ENCODE measurements at regions not wholly inside any gene's neighbourhood (a gene's known extent, or its start where the extent isn't known, plus 50 kb on each side); places are given as distances from the start of the nearest gene placed in this dataset.
A peak's percentile ranks its signal among the peaks of the same experiment; 100 is the strongest.

DNA sequence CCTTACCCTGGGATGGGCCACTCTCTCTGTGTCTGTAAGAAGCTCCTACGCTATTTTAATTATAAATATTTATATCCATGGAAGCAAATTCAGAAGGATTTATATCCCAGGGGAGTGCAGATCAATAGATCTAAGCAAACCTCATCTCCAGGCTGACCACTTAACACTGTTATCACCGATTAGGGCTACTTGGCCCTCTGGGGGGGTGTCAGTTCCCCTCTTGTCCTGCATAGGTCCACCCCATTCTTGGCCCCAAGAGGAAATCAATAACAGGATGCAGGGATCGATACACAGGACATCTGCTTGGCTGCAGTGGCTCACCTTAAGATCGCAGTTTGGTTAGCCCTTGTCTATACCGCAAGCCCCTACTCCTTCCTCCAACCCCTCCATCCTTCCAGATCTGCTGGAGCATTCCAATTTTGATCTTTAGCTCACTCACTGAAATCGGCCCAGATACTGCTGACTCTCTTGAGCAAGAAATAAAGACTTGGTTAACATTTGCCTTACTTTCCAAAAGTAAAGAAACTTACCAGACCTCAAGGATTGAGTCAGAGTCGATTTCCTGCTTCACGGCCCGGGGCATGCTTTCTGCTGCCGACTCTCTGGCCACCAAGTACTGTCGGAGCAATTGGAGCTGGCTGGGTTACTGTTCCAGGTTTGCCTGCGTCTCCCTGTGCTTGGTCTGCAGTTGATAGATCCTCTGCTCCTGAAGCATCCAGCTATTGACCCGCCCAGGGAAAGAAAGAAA is 112.3 kb upstream of the PMFBP1 start:
- Histone ChIP-seq H3K79me2 (ENCODE audit: control insufficient read depth in 1 of 2, insufficient read depth in 2 of 2, low read length in 2 of 2) (no peaks in the 10 kb centered on the region), H3K14ac (ENCODE audit: insufficient read length) (no peak overlapping the region), H3K18ac (ENCODE audit: extremely low read depth, low read length) (no peak overlapping the region; the same call in 1 of the 2 replicates), H3K23me2 (ENCODE audit: low read depth, low read length) (no peaks in the 10 kb centered on the region), H4K20me1 (replicated peaks in 1 of 2; ENCODE audit: control insufficient read depth in 1 of 2, insufficient read depth in 2 of 2, low read length in 2 of 2) (no peaks in the 10 kb centered on the region), H4K5ac (ENCODE audit: insufficient read length, low read depth, low read length) (no peak overlapping the region), H3K56ac (replicated peaks; ENCODE audit: insufficient read length, low read depth, low read length) (no peak overlapping the region), H3K23ac (ENCODE audit: insufficient read length) (no peak overlapping the region), H4K91ac (replicated peaks; ENCODE audit: insufficient read length, low read length) (no peak overlapping the region), H2AK5ac (ENCODE audit: low read depth, low read length) (no peak overlapping the region), H2BK5ac (ENCODE audit: low read depth, low read length) (no peak overlapping the region), H2BK120ac (replicated peaks; ENCODE audit: low read depth, low read length) (no peak overlapping the region), H3K36me3 (ENCODE audit: control insufficient read depth in 2 of 4, insufficient read depth in 4 of 4, low read length in 3 of 4) (no peaks in the 10 kb centered on the region), H3K9ac (replicated peaks in 1 of 4; ENCODE audit: extremely low read depth in 1 of 4, low read depth in 3 of 4, low read length in 3 of 4) (no peak overlapping the region), H3K4me3 (ENCODE audit: extremely low read depth in 1 of 4, insufficient read depth in 2 of 4, low read depth in 3 of 4, low read length in 4 of 4) (no peak overlapping the region), H2BK20ac (ENCODE audit: low read length) (no peak overlapping the region), H3K9me3 (ENCODE audit: insufficient read depth in 2 of 2, low read depth in 1 of 2, low read length in 1 of 2) (no peaks in the 10 kb centered on the region), H4K8ac (ENCODE audit: extremely low read depth, insufficient read depth, low read length) (no peak overlapping the region), H3K4ac (replicated peaks; ENCODE audit: insufficient read length, low read depth, low read length) (no peak overlapping the region), H2BK15ac (ENCODE audit: low read length) (no peak overlapping the region), H3K27me3 (replicated peaks in 1 of 4; ENCODE audit: control insufficient read depth in 3 of 4, extremely low read depth in 1 of 4, insufficient read depth in 3 of 4, low read length in 3 of 4) (no peaks in the 10 kb centered on the region), H3K79me1 (ENCODE audit: low read depth, low read length) (no peaks in the 10 kb centered on the region), H2AFZ (ENCODE audit: low read length) (no peak overlapping the region), H2BK12ac (ENCODE audit: low read depth, low read length) (no peak overlapping the region), H3K4me2 (ENCODE audit: insufficient read depth in 1 of 2, low read depth in 2 of 2, low read length in 2 of 2) (peak overlapping the region in 1 of 2 experiments; percentile 43; a peak in 1 of 4 replicates), H3K27ac (ENCODE audit: low read depth, low read length) (no peak overlapping the region), H3K4me1 (replicated peaks in 1 of 4; ENCODE audit: control insufficient read depth in 3 of 4, insufficient read depth in 4 of 4, low read length in 3 of 4) (peaks cover 3 to 12% (median 10%) of the 10 kb centered on the region in 4 experiments)
- 93% methylated on average over 13 of the region's 13 CpGs; no CpG with 5 or more reads in 1 of the 2 experiments for WGBS, 2 experiments (ENCODE audit: extremely low coverage in 1 of 2, insufficient coverage in 1 of 2, insufficient read length in 1 of 2, insufficient replicate concordance in 2 of 2, low coverage in 1 of 2, low lambda C conversion rate in 2 of 2, missing lambda C conversion rate in 1 of 2)
- DNase-seq (ENCODE audit: low read depth in 1 of 2, low spot score in 2 of 2) (no peak), FAIRE-seq (no peak)
- CTCF ChIA-PET (ENCODE audit: partially characterized antibody), result interaction anchor here (0.6 to 1.6 kb wide), 5 partner anchors 41 to 263 kb away, joined by 3 to 4 read pairs (median 3); no protein-coding TSS in a partner anchor
- POLR2A ChIA-PET (ENCODE audit: partially characterized antibody), result no interaction called here
- TF ChIP-seq NANOG (IDR thresholded peaks at IDR 0.05; ENCODE audit: insufficient read depth, low read depth, low read length, poor library complexity, severe bottlenecking) (no peak), HDAC2 (IDR thresholded peaks at IDR 0.05; ENCODE audit: borderline replicate concordance in 1 of 2, low read depth in 2 of 2, low read length in 2 of 2) (no peak), SP4 (IDR thresholded peaks at IDR 0.05; ENCODE audit: low read length) (no peak)
